NCI-H2227 (cell line): ENCODE measurements at regions not wholly inside any gene's neighbourhood (a gene's known extent, or its start where the extent isn't known, plus 50 kb on each side); places are given as distances from the start of the nearest gene placed in this dataset.
"Not testable (repeated sequence)": the region's sequence is repeated elsewhere in the genome, so short reads cannot be mapped to it uniquely, and the experiment has no call there.

Source experiments
- DNase-seq: peaks from one replicate; lab custom pipeline; 2025; ENCODE audit not compliant: unreplicated experiment; lab: John Stamatoyannopoulos, UW

DNA sequence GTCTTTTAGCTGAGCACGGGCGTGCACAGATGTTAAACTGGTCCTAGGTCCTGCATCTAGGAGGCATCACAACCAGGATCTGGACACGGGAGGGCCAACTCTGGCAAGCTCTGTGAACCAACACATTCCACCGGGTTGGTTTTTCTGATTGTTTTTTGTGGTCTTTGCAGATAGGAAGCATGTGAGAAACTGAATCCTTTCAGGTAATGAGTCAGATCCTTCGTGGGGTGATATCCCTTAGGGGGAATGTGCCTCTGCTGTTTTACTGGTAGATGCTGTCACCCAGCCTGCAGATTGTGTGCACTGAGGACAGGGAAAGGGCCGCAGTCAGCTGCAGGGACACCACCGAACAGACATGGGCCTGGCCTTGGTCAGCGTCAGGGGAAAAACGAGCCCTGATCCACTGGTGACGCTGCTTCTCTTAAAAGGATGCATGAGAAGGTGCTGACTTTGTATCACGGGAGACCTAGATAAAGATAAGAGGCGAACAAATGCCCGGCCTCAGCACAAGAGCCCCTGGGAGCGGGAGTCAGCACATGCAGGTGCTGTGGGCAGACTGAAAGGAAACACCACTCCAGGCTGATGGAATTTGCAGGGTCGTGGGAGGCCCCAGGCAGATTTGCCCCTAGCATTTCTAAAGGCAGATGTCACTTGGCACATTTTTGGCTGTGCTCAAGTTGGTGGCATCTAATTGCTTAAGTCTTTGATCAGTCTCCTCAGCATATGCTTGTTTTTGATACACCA is 51.1 kb downstream of the DOP1B start:
- no peak for DNase-seq

DNA sequence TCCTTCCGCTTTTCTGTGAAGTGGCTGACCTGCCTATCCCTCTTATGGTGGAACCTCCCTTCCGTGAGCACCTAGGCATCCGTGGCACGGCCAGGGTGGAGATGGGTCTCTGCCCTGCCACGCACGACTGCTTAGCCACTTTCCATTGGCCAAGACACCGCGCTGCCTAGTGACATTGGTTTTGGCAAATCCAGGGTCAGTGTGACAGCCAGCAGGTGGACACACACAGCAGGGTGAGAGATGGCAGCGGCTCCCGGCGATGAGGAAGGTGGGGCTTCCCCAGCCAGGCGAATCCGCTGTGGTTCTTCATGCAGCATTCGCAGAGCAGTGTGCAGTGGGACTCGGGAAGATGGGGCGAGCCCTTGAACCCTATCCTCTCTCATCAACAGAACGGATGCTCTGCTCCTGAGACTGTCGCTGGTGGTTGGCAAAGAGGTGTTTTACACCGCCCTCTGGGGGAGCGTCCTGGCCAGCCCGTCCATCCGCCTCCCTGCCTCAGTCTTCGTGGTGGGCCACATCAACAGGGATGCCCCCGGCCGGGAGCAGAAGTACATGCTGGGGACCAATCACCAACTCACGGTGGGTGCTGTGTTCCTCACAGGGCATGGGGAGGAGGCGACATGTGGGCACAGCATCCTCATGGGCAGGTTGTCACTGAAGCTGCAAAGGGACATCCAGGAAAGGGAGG is 51.8 kb downstream of the DOP1B start:
- no peak for DNase-seq

DNA sequence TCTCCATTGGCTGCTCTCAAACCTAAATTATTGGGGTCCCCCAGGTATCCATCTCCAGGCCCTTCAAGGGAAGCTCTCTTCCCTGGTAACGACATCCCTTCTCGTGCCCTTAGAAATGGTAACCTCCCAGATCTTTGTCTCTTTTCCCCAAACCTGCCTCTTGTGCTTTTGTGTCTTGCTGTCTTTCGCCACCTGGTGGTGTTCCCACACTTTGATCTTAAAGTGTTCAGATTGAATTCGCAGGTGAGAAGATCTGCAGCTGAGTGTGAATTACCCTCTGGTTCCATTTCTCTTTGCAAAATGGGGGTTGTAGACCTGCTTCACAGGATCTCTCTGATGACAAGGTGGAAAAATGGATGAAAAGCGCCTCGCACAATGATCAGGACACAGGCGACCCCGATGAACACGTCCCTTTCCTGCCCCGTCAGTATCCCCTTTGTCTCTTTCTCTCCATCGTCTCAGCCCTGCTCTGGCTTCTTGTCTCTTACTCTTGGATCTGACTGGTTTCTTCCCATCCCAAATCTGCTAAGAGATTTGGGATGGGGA is 53.1 kb downstream of the DOP1B start:
- peak; percentile 63 for DNase-seq

DNA sequence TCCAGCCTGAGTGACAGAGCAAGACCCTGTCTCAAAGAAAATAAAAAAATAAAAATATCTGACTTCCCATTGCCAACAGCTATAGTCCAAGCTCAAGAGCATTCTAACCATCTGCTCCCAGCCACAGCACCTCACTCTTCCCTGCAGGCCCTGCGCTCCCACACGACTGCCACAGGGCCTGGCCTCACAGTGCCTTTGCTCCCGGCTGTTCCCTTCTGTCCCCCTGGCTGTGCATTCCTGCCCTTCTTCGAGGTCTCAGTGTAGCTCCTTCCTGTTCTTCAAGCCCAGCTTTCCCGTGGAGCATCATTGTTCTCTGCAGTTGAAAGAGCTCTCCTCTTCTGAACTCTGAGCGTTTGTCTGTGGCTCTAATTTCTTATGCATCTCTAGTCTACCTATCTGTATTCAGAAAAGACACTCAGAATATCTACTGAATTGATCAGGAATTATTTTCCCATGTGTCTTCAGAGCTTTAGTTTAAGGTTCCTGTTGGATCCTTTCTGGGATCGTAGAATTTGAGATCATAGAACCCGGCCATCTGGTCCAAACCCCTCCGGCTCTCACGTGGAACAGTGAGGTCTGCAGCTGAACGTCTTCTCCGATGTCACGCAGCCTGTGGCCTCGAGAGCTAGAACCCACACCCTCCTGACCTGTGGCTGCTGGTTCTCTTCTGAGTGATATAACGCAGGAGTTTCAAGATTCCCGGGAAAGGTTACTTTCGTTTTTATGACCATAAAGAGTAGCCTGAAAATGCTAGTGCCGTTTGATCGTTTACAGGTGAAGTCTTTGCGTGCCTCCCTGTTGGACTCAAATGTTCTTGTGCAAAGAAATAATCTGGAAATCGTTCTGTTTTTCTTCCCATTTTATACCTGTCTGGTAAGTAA is 54.4 kb downstream of the DOP1B start:
- no peak for DNase-seq

DNA sequence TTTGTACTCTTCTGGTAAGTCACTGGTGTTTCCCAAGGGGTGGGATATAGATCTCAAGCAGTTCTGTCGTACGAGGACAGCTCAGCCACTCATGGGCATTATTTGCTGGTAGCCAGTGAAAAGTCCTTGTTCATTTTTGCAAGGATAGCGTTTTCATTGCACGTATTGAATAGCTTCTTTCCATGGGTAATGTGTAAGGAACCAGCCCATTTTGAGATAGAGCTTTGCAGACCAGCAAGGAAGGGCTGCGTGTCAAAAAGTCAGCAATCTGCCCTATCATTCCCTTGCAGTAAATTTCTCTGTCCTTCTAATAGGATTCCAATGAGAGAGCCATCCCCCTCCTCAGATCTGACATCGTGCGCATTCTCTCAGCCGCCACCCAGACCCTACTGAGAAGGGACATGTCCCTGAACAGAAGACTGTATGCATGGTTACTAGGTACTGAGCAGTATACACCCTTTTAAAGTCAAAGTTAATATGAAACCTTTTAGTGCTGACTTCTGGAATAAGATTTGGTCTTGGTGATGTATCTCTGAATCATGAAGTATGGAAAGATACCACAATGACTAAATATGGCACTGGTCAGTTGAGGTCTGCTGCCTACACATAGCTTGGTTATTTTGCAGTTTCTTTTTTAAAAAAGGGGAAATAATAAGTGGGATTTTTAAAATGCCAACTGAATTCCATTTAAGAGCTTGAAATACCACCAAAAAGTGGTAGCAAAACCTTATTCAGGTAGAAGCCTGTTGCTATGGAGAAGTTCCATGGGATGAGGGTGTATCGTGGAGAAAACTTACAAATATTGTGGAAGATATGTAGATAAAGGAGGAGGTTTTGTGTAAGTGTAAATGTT is 55.3 kb downstream of the DOP1B start:
- DNase-seq, result no peak

DNA sequence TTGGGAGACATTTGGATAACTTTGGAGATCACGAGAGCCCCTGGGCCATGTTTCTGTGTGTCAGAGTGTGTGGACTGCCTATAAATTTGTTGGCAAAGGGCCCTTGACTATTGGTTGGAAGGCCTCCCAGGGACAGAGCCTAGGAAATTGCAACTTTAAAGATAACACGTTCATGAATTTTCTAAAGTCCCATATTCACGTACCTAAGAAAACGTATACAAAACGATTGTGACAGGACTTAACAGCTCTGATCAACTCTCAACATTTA is 55.8 kb downstream of the DOP1B start:
- no peak for DNase-seq

DNA sequence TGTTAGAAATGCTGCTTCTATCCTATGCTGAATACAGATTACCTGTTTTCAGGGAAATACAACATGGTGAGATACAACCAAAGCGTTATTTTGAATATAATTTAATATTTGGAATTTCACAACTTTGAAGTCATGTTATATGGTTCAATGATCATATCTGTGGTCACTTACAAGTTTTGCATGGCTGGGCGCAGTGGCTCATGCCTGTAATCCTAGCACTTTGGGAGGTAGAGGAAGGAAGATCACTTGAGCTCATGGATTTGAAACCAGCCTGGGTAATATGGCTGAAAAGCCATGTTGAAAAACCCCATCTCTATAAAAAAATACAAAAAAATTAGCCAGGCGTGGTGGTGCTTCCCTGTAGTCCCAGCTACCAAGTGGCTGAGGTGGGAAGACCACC is 57.9 kb downstream of the DOP1B start:
- DNase-seq, result no peak

DNA sequence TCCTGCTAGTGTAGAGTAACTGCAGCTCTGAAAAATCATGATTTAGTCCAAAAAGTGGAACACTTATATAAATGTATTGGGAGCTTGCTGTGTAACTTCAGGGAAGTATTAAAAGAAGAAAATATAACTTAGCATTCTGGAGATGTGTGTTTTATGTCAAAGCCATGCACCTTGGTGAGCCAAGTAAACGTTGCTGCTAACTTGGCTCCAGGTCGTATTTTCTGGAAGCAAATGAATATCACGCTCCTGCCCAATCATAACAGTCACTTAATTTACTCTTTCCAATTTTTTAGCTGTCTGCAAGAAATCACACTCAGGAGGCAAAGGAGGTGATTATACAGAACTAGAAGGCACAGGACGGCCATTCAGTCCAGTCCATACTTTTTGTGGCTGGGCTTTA is 61.1 kb downstream of the DOP1B start:
- no peak for DNase-seq

DNA sequence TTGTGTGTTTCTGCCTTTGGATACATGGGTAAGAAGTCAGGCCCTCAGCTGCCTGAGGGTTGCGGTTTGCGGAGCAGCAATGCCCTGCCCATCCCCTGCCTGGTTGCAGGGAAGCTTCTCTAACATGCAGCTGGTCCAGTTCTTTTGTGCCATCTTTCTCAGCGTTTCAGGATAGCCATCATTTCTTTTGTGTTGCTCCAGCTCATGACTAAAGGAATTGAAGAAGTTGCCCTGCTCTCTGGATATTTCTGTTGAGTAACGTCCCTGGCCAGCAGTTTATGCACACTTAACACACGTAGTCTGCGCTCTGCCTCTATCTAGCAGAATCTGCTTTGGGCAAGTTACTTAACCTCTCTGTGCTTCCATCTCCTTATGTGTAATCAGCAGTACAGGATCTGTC is 62.1 kb downstream of the DOP1B start:
- DNase-seq, result no peak

DNA sequence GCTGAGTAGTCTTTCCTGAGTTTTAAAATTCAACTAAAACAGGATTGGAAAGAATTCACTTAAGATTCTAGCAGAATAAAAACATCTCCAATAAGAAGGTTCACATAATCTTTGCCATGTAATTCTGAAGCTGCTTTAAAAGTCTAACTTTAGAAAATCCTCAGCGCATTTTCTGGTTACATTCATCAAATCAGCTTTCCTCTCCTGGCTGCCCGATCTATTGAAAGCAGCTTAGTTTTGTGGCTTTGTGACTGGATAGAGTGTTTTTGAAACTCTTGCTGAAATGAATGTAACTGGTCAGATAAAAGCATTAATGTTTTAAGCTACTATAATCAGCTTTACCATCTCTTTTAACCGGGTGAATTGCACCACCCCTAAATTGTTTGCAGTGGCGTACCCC is 66.8 kb downstream of the DOP1B start:
- no peak for DNase-seq

DNA sequence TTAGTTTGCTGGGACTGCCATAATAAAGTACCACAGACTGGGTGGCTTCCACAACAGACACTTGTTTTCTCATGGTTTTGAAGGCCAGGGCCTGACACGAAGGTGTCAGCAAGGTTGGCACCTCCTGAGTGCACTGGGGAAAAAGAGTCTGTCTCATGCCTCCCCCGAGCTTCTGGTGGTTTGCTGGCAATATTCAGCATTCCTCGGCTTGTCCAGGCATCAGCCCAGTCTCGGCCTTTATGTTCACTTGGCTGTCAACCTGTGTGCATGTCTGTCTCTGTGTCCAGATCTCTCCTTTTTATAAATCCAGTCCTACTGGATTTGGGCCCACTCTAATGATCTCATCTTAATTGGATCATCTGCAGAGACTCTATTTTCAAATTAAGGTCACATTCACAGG is 72.6 kb downstream of the DOP1B start:
- DNase-seq, result no peak

DNA sequence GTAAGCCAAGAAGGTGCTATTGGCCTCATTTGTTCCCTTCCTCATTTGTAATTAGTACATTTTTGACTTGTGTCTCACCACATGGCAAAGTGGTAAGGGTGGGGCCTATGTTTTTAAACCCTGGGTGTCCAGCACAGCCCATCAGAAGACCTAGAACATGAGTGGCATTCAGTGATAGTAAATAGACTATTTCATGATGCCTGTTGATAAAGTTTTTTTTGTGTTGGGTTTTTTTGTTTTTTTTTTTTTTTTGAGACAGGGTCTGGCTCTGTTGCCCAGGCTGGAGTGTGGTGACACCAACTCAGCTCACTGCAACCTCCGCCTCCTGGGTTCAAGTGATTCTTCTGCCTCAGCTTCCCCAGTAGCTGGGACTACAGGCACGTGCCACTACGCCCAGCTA is 74.8 kb downstream of the DOP1B start:
- not testable (repeated sequence) for DNase-seq

DNA sequence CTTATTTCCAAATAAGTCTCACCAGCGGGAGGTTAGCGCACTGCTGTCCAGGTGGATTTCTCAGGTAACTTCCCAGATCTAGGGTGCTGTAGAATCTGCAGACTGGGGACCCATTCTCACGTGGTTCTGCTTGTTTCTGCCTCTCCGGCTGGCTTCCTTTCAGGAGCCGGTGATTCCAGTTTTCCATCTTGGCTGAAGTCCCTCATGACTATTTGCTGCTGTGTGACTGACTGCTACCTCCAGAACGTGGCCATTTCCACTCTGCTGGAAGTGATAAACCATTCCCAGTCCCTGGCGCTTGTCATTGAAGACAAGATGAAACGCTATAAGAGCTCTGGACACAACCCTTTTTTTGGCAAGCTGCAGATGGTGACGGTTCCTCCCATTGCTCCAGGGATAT is 76.0 kb downstream of the DOP1B start:
- DNase-seq, result no peak

DNA sequence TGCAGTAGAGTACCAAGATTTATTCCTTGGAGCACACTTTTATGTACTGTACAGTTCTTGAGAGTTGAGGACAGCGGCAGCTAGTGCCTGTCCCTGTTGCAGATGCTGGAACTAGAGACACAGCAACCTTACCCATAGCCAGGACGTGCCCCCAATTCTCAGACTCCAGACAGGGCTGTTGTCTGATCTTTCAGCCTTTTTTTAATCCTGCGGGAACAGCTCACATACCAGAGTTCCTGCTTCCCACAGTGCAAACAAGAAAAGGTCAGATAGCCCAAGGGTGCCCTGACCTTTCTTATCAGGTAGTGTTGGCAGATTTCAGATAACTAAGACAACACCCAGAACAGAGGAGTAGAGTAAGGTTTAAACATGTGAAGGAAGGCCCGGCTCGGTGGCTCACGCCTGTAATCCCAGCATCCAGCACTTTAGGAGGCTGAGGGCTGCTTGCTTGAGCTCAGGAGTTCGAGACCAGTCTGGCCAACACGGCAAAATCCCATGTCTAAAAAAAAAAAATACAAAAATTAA is 78.5 kb downstream of the DOP1B start:
- no peak for DNase-seq

DNA sequence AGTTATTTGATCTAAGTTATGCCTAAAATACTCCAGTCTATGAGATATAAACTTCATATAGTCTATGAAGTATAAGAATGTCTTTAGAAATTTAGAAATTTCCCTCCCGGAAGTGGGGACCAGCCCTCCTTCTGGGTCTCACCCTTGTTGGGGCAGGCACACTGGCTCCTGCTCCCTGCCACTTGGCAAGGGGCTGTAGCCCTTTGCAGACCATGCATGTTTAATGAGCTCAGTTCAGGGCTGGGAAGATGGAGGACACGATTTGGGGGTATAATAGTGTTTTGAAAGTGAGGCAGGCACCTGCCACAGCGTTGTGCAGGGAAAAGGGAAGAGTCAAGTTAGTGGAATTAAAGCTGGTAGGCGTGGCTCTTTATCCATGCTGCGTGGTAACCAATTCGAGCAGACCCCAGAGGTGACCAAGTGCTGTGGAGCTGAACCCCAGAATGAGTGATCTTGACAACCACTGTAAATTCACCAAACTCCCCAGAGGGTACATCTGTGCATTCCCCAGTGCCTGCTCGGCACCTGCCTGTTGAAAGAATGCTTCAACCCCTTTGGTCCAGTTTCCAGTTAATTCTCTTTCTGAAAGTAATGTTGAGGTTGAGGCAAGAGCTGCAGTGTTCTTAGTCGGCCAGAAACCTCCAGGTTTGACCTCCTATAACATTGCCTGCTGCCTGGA is 79.6 kb downstream of the DOP1B start:
- no peak for DNase-seq

DNA sequence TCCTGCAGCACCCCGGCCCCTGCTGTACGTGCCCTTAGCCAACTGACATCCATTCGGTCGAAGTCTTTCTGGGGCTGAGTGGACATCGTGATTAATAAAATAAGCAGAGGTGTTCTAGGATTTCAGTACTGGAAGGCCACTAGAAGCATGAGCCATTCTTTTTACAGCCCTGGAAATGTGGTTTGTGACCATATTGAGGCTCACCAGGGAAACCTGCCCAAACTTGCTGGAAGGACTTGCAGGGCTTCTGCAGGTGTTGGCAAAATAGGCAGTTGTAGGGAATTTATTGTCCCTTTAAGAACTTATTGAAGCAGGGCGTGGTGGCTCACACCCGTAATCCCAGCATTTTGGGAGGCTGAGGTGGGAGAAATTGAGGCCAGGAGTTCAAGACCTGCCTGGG is 80.8 kb downstream of the DOP1B start:
- no peak for DNase-seq

DNA sequence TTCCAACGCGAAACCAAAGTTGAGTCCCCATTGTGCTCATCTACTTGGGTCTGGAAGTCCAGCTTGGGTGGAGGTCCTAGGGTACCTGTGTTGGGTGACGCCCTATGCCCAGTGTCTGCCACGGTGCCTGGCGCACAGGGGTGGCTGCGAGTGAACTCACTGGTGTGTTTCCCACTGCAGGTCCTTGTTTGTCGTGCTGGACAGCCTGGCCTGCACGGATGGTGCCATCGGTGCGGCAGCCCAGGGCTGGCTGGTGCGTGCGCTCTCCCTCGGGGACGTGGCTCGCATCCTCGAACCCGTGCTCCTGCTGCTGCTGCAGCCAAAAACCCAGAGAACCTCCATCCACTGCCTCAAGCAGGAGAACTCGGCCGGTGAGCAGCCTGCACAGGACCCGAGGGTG is 80.4 kb upstream of the MORC3 start:
- no peak for DNase-seq

DNA sequence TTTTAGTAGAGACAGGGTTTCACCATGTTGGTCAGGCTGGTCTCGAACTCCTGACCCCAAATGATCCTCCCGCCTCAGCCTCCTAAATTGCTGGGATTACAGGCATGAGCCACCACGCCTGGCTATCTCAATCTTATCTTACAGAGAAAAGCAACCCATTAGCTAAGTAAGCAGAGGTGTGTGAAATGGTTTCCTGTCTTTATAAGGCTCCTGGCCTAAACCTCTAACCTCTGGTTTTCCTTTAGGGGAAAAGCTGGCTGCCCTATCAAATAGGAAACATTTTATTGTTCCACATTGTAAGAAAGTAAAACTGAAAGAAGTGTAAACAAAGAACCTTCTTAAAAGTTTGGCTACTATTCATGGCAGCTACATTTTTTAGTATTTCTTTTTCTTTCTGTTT is 78.3 kb upstream of the MORC3 start:
- DNase-seq, result no peak

DNA sequence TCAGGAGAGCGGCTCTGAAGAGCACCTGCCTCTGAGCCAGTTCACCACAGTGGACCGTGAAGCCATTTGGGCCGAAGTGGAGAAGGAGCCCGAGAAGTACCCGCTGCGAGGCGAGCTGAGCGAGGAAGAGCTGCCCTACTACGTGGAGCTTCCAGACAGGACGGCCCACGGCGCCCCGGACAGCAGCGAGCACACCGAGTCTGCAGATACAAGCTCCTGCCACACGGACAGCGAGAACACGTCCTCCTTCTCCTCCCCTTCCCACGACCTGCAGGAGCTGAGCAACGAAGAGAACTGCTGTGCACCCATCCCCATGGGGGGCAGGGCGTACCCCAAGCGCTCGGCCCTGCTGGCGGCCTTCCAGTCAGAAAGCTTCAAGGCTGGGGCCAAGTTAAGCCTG is 74.9 kb upstream of the MORC3 start:
- DNase-seq, result no peak

DNA sequence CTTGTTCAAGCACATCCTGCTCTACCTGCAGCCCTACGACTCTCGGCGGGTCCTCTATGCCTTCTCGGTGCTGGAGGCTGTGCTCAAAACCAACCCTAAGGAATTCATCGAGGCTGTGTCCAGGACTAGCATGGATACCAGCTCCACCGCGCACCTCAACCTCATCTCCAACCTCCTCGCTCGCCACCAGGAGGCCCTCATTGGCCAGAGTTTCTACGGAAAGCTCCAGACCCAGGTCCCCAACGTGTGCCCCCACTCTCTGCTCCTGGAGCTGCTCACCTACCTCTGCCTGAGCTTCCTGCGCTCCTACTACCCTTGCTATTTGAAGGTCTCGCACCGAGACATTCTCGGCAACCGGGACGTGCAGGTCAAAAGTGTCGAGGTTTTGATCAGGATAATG is 74.3 kb upstream of the MORC3 start:
- DNase-seq, result no peak
